ENCODE measurements at regions not wholly inside any gene's neighbourhood (a gene's known extent, or its start where the extent isn't known, plus 50 kb on each side); places are given as distances from the start of the nearest gene placed in this dataset.

DNA sequence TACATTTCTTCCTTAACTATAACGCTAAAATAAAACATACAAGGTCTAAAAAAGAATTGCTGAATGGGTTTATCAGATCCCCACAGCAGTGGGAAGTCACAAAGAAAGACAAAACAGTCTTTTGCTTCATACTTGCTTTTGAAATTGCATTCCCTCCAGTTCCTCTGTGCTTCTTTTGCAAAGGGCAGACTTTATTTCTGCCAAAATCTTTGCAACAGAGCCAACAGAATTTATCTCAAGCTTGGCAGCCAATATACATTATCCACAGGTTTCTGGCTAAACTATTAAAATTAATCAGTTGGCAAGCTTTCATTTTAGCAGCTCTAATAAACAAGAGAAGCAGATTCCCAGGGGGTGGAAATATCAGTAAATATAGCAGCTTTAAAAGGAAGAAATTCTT is 378.9 kb upstream of the CA10 start:
- Histone ChIP-seq H3K4me3 (ENCODE audit: low read depth, low read length) (no peak overlapping the region), H3K27me3 (ENCODE audit: control insufficient read depth, insufficient read depth, low read length) (no peaks in the 10 kb centered on the region), H3K4me1 (ENCODE audit: control insufficient read depth, insufficient read depth, low read length) (no peaks in the 10 kb centered on the region), H3K27ac (ENCODE audit: low read depth, low read length) (no peak overlapping the region), H3K9me3 (ENCODE audit: control insufficient read depth, insufficient read depth, low read depth, low read length) (no peaks in the 10 kb centered on the region), H3K9ac (ENCODE audit: low read length) (no peak overlapping the region), H3K36me3 (ENCODE audit: control insufficient read depth, insufficient read depth, low read length) (no peaks in the 10 kb centered on the region)

DNA sequence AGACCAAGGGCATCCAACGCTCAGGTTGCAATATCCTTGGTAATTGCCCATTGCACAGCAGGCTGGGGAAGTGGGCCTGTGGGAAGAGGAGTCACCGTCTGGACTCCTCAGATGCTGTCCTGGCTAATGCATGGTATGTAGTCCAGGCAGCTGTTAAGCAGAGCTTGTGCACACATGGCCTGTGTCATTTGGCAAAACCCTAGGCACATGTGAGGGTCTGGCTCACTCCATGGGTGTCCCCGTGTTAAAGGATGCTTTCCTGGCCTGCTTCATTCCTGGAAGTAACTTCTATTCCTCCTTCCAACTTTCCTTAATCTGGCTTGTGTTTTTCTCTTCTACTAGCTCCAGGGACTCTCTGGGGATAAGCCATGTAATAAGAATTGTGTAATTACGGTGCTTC is 378.0 kb upstream of the CA10 start:
- H3K27ac ChIP-seq (ENCODE audit: low read depth, low read length) = no peak overlapping the region
- no peaks in the 10 kb centered on the region for H3K4me1 ChIP-seq (ENCODE audit: control insufficient read depth, insufficient read depth, low read length)
- H3K4me3 ChIP-seq (ENCODE audit: low read depth, low read length) = no peak overlapping the region
- H3K27me3 ChIP-seq (ENCODE audit: control insufficient read depth, insufficient read depth, low read length) = no peaks in the 10 kb centered on the region
- H3K9ac ChIP-seq (ENCODE audit: low read length) = no peak overlapping the region
- H3K36me3 ChIP-seq (ENCODE audit: control insufficient read depth, insufficient read depth, low read length) = no peaks in the 10 kb centered on the region
- no peaks in the 10 kb centered on the region for H3K9me3 ChIP-seq (ENCODE audit: control insufficient read depth, insufficient read depth, low read depth, low read length)

DNA sequence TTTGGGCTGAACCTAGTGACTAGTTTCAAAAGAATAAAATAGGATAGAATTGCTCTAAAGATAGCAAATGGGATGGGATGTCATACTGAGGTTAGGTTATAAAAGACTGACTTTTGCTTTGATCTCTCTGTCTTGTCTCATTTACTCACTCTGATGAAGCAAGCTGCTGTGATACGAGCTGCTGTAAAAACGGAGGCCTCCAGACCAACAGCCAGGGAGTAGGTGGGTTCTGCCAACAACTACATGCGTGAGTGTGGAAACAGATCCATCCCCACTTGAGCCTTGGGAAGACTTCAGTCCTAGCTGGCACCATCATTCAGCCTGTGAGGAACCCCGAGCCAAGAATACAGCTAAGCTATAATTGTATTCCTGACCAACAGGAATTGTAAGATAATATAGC is 373.9 kb upstream of the CA10 start:
- no peaks in the 10 kb centered on the region for H3K36me3 ChIP-seq (ENCODE audit: control insufficient read depth, insufficient read depth, low read length)
- no peak overlapping the region for H3K4me3 ChIP-seq (ENCODE audit: low read depth, low read length)
- no peaks in the 10 kb centered on the region for H3K27me3 ChIP-seq (ENCODE audit: control insufficient read depth, insufficient read depth, low read length)
- H3K4me1 ChIP-seq (ENCODE audit: control insufficient read depth, insufficient read depth, low read length) = no peaks in the 10 kb centered on the region
- H3K9ac ChIP-seq (ENCODE audit: low read length) = no peak overlapping the region
- no peaks in the 10 kb centered on the region for H3K9me3 ChIP-seq (ENCODE audit: control insufficient read depth, insufficient read depth, low read depth, low read length)
- no peak overlapping the region for H3K27ac ChIP-seq (ENCODE audit: low read depth, low read length)

DNA sequence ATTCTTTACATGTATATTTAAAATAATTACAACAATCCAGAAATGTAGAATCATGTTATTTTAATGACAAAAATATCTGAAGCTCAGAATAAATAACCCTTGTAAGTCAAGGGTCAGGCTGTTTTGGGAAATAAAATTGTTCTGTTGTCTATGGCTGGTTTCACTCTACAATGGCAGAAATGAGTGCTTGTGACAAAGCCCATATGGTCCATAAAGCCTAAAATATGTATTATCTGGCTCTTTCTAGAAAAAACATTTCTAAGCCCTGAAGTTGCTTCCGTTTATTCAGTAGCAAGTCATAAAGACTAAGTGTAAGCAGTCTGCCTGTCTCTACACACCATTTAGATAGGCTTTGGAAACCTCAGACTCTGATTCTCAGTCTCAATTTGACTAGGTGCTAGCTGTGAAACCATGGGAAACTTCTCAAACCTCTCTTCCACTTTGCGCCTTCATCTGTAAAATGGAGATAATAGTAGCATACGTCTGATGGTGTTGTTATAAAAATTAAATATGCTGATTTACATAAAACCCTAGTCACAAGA is 365.7 kb upstream of the CA10 start:
- H3K27me3 ChIP-seq (ENCODE audit: control insufficient read depth, insufficient read depth, low read length) = no peaks in the 10 kb centered on the region
- H3K9me3 ChIP-seq (ENCODE audit: control insufficient read depth, insufficient read depth, low read depth, low read length) = no peaks in the 10 kb centered on the region
- H3K36me3 ChIP-seq (ENCODE audit: control insufficient read depth, insufficient read depth, low read length) = no peaks in the 10 kb centered on the region
- no peak overlapping the region for H3K9ac ChIP-seq (ENCODE audit: low read length)
- H3K27ac ChIP-seq (ENCODE audit: low read depth, low read length) = no peak overlapping the region
- H3K4me1 ChIP-seq (ENCODE audit: control insufficient read depth, insufficient read depth, low read length) = no peaks in the 10 kb centered on the region
- no peak overlapping the region for H3K4me3 ChIP-seq (ENCODE audit: low read depth, low read length)

DNA sequence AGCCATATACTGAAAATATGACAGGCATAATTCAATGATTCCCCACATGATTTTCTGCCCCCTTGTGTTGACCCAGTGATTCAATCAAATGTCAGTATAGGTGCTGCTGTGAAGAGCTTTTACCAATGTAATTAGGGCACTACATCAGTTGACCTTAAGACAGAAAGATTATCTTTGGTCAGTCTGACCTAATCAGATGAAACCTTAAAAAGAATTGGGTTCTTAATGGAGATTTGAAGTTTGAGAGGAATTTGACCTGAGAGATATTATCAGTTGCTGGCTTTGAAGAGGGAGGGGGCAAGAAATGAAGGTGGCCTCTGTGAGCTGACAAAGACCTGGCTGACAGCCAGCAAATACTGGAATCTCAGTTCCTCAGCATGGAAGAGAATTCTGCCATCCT is 358.7 kb upstream of the CA10 start:
- Histone ChIP-seq H3K9ac (ENCODE audit: low read length) (no peak overlapping the region), H3K9me3 (ENCODE audit: control insufficient read depth, insufficient read depth, low read depth, low read length) (no peaks in the 10 kb centered on the region), H3K4me1 (ENCODE audit: control insufficient read depth, insufficient read depth, low read length) (no peaks in the 10 kb centered on the region), H3K27me3 (ENCODE audit: control insufficient read depth, insufficient read depth, low read length) (no peaks in the 10 kb centered on the region), H3K27ac (ENCODE audit: low read depth, low read length) (no peak overlapping the region), H3K4me3 (ENCODE audit: low read depth, low read length) (no peak overlapping the region), H3K36me3 (ENCODE audit: control insufficient read depth, insufficient read depth, low read length) (no peaks in the 10 kb centered on the region)

DNA sequence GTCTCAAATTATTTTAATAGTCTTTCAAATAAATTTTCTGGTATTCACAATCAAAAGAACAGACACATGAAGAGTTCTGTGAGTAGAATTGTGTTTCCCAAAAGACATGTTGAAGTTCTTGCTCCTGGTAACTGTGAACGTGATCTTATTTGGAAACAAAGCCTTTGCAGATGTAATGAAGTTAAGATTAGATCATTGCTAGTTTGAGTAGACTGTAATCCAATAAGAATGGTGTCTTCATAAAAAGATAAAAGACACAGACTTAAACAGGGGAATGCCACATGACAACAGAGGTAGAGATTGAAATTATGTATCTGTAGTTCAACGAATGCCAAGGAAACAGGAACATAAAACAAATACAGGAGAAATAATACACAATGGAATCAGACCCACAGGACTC is 357.4 kb upstream of the CA10 start:
- Histone ChIP-seq H3K4me1 (ENCODE audit: control insufficient read depth, insufficient read depth, low read length) (no peaks in the 10 kb centered on the region), H3K27ac (ENCODE audit: low read depth, low read length) (no peak overlapping the region), H3K27me3 (ENCODE audit: control insufficient read depth, insufficient read depth, low read length) (no peaks in the 10 kb centered on the region), H3K9ac (ENCODE audit: low read length) (no peak overlapping the region), H3K36me3 (ENCODE audit: control insufficient read depth, insufficient read depth, low read length) (no peaks in the 10 kb centered on the region), H3K9me3 (ENCODE audit: control insufficient read depth, insufficient read depth, low read depth, low read length) (0 out of 2 replicates have a peak, but pooled peaks cover under 1% of the 10 kb centered on the region), H3K4me3 (ENCODE audit: low read depth, low read length) (no peak overlapping the region)

DNA sequence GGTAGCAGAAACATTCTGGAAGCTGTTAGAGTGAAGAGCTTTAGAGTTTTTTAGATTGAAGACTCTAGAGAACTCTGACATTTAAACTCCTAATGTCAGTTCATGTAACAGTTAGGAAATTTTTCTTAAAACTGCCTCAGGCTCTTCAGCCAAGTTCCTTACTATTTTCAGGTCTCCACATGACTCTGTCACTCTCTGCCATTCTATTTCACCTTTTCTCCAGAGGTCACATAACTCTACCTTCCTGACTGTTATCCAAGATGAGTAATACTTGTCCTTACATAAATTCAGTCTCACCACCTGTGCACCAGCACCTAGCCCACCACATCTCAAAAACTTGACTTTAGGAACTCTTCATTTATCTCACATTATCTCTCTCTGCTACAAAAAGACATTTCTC is 347.1 kb upstream of the CA10 start:
- H3K36me3 ChIP-seq (ENCODE audit: control insufficient read depth, insufficient read depth, low read length) = no peaks in the 10 kb centered on the region
- no peak overlapping the region for H3K4me3 ChIP-seq (ENCODE audit: low read depth, low read length)
- H3K9ac ChIP-seq (ENCODE audit: low read length) = no peak overlapping the region
- H3K4me1 ChIP-seq (ENCODE audit: control insufficient read depth, insufficient read depth, low read length) = no peaks in the 10 kb centered on the region
- H3K27me3 ChIP-seq (ENCODE audit: control insufficient read depth, insufficient read depth, low read length) = no peaks in the 10 kb centered on the region
- H3K9me3 ChIP-seq (ENCODE audit: control insufficient read depth, insufficient read depth, low read depth, low read length) = no peaks in the 10 kb centered on the region
- H3K27ac ChIP-seq (ENCODE audit: low read depth, low read length) = no peak overlapping the region

DNA sequence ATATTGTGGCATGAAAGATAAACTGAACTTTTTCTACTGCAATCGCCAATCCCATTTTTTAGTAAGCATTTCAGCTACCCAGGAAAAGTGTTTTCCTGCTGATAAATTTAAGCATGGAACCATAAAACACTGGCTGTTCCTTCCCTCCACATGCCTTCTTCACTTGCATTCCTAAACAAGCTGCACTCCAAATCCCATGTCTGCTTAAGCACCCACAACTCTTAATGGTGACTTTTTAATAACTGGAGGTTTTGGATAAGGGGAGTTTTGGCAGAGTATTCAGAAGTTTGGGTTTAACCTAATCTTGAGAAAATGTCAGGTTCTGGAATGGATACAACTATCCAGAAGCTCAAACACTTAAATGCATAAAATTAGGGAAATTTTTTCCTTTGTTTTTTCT is 345.6 kb upstream of the CA10 start:
- H3K27ac ChIP-seq (ENCODE audit: low read depth, low read length) = no peak overlapping the region
- no peak overlapping the region for H3K9ac ChIP-seq (ENCODE audit: low read length)
- no peak overlapping the region for H3K4me3 ChIP-seq (ENCODE audit: low read depth, low read length)
- no peaks in the 10 kb centered on the region for H3K36me3 ChIP-seq (ENCODE audit: control insufficient read depth, insufficient read depth, low read length)
- no peaks in the 10 kb centered on the region for H3K9me3 ChIP-seq (ENCODE audit: control insufficient read depth, insufficient read depth, low read depth, low read length)
- H3K4me1 ChIP-seq (ENCODE audit: control insufficient read depth, insufficient read depth, low read length) = no peaks in the 10 kb centered on the region
- no peaks in the 10 kb centered on the region for H3K27me3 ChIP-seq (ENCODE audit: control insufficient read depth, insufficient read depth, low read length)

DNA sequence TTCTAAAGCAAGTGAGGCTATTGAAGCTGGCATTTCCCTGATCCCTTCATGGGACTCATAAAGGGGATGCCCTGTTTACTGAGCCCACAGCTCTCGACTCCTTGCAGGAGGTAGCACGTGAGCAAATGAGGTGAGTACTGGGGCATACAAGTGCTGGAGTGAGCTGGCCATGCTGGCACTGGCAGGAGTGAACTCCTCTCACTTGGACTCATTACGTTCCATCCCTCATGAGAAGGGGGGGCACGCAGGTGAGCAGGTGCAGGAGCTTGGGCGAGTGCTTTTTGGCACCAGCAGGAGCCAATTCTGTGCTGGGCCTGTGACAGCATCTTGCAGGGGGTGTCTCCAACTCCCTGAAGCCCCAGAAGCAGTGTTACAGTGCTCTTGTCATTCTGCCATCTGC is 337.1 kb upstream of the CA10 start:
- H3K9me3 ChIP-seq (ENCODE audit: control insufficient read depth, insufficient read depth, low read depth, low read length) = peaks cover 4% of the 10 kb centered on the region; the same call in 1 of the 2 replicates
- H3K4me3 ChIP-seq (ENCODE audit: low read depth, low read length) = no peak overlapping the region
- no peaks in the 10 kb centered on the region for H3K4me1 ChIP-seq (ENCODE audit: control insufficient read depth, insufficient read depth, low read length)
- no peaks in the 10 kb centered on the region for H3K36me3 ChIP-seq (ENCODE audit: control insufficient read depth, insufficient read depth, low read length)
- no peak overlapping the region for H3K27ac ChIP-seq (ENCODE audit: low read depth, low read length)
- no peak overlapping the region for H3K9ac ChIP-seq (ENCODE audit: low read length)
- no peaks in the 10 kb centered on the region for H3K27me3 ChIP-seq (ENCODE audit: control insufficient read depth, insufficient read depth, low read length)

DNA sequence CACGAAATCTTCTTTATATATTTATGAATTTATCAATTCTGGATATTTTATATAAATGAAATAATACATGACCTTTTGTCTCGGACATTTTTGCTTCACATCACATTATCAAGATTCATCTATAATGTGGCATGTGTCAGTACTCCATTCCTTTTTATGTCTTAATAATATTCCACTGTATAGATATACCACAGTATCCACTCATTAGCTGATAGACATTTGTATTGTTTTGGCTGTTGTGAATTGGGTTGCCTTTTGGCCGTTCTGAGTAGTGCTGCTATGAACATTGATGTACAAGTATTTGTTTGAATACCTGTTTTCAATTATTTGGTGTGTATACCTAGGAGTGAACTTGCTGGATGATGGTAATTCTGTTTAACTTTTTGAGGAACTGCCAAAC is 323.8 kb upstream of the CA10 start:
- no peak overlapping the region for H3K9ac ChIP-seq (ENCODE audit: low read length)
- no peaks in the 10 kb centered on the region for H3K27me3 ChIP-seq (ENCODE audit: control insufficient read depth, insufficient read depth, low read length)
- H3K27ac ChIP-seq (ENCODE audit: low read depth, low read length) = no peak overlapping the region
- no peaks in the 10 kb centered on the region for H3K4me1 ChIP-seq (ENCODE audit: control insufficient read depth, insufficient read depth, low read length)
- no peaks in the 10 kb centered on the region for H3K9me3 ChIP-seq (ENCODE audit: control insufficient read depth, insufficient read depth, low read depth, low read length)
- H3K36me3 ChIP-seq (ENCODE audit: control insufficient read depth, insufficient read depth, low read length) = no peaks in the 10 kb centered on the region
- no peak overlapping the region for H3K4me3 ChIP-seq (ENCODE audit: low read depth, low read length)

DNA sequence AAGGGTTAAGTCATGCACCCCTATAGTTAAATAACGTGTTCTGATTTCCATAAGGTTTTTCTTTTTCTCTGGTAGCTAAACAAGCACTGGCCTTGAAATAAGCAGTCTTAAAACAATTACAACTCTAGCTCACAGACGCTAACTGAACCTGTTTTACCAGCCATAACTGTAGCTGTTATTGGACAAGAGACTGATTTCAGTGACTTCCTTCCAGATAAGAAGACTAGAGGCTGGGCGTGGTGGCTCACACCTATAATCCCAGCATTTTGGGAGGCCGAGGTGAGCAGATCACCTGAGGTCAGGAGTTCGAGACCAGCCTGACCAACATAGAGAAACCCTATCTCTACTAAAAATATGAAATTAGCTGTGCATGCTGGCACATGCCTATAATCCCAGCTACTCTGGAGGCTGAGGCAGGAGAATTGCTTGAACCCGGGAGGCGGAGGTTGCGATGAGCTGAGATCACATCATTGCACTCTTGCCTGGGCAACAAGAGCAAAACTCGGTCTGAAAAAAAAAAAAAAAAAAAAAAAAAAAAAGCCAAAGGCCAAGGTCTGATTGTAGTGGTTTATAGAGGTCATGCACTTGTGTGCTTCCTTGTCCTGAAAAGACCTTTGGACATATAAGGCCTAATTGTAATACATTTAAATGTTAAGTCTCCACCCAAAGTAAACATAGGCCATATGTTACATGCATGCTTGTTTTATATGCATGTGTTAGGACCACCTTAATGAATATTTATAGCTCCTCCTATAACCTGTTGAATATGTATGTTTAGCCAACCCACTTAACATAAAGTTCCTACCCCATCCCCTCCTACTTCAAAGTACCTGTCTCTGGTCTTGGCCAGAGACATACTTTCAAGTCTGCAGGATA is 319.5 kb upstream of the CA10 start:
- Histone ChIP-seq H3K4me3 (ENCODE audit: low read depth, low read length) (no peak overlapping the region), H3K4me1 (ENCODE audit: control insufficient read depth, insufficient read depth, low read length) (no peaks in the 10 kb centered on the region), H3K36me3 (ENCODE audit: control insufficient read depth, insufficient read depth, low read length) (no peaks in the 10 kb centered on the region), H3K27me3 (ENCODE audit: control insufficient read depth, insufficient read depth, low read length) (no peaks in the 10 kb centered on the region), H3K9ac (ENCODE audit: low read length) (no peak overlapping the region), H3K9me3 (ENCODE audit: control insufficient read depth, insufficient read depth, low read depth, low read length) (no peaks in the 10 kb centered on the region), H3K27ac (ENCODE audit: low read depth, low read length) (no peak overlapping the region)
